ENCODE measurements at regions not wholly inside any gene's neighbourhood (a gene's known extent, or its start where the extent isn't known, plus 50 kb on each side); places are given as distances from the start of the nearest gene placed in this dataset.
A peak's percentile ranks its signal among the peaks of the same experiment; 100 is the strongest.

DNA sequence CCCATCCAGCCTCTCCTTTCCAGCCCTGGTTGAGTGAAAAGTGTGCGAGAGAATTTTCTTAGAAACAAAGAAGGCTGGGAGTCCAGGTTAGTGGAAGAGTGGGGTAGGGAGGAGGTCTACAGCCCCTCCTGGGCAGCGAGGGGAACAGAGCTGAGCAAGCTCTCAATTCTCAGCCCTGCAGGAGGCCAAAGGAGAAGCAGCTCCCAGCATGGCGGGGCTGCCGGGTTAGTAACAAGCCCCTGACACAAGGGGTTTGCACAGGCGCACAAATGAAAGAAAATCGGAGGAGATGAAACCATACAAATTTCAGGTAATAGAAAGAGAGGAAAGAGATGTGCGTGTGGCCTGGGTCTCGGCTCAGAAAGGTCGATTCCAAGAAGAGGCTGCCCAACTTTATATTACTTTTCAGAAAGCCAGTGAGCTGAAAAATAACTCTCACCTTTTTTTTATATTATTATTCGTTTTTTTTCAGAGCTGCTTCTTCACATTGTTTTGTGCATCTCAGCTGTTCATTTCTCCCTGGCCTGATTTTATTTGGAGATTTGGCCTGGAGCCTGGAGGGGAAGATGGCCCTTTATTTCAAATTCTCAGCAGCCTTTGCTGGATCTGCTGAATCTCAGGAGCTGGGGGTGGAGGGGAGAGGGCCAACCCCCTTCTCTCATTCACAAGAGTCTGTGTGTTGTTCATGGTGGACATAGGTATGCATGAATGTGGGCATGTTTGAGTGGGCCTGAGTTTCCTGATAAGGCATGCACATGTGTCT is 583.2 kb downstream of the BUD13 start:
- peak overlapping the region; percentile 56 for H3K27ac Mint-ChIP-seq
- DNase-seq (ENCODE audit: low spot score in 2 of 2, unreplicated experiment in 2 of 2), result no peak
- H3K27me3 Mint-ChIP-seq (ENCODE audit: low read depth), result no peaks in the 10 kb centered on the region
- H3K36me3 Mint-ChIP-seq, result no peaks in the 10 kb centered on the region
- TF ChIP-seq, protein P1, sequence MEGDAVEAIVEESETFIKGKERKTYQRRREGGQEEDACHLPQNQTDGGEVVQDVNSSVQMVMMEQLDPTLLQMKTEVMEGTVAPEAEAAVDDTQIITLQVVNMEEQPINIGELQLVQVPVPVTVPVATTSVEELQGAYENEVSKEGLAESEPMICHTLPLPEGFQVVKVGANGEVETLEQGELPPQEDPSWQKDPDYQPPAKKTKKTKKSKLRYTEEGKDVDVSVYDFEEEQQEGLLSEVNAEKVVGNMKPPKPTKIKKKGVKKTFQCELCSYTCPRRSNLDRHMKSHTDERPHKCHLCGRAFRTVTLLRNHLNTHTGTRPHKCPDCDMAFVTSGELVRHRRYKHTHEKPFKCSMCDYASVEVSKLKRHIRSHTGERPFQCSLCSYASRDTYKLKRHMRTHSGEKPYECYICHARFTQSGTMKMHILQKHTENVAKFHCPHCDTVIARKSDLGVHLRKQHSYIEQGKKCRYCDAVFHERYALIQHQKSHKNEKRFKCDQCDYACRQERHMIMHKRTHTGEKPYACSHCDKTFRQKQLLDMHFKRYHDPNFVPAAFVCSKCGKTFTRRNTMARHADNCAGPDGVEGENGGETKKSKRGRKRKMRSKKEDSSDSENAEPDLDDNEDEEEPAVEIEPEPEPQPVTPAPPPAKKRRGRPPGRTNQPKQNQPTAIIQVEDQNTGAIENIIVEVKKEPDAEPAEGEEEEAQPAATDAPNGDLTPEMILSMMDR (IDR thresholded peaks at IDR 0.05; ENCODE audit: unreplicated experiment), result no peak
- H3K4me3 Mint-ChIP-seq, result no peak overlapping the region
- H3K9me3 Mint-ChIP-seq, result no peaks in the 10 kb centered on the region
- H3K4me1 Mint-ChIP-seq, result peaks cover 30% of the 10 kb centered on the region

DNA sequence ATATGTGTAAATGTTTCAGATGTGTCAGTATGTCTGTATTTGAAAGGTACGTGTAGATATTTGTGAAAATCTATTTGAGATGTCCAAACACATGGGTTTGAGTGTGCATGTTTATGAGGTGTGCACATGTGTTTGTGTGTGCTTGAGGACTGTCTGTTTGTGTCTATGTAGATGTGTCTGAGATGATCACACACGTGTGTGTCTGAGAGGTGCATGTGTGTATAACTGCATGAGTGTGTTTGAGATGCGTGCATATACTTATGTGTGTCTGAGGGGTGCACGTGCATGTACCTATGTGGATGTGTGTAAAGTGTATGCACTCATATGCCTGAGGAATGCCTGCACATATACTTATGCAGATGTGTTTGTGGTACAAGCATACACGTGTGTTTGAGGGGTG is 584.4 kb downstream of the BUD13 start:
- TF ChIP-seq, protein P1 (IDR thresholded peaks at IDR 0.05; ENCODE audit: unreplicated experiment), result no peak
- peaks cover 26% of the 10 kb centered on the region for H3K4me1 Mint-ChIP-seq
- no peak overlapping the region for H3K27ac Mint-ChIP-seq
- no peak overlapping the region for H3K4me3 Mint-ChIP-seq
- H3K36me3 Mint-ChIP-seq, result no peaks in the 10 kb centered on the region
- H3K27me3 Mint-ChIP-seq (ENCODE audit: low read depth), result no peaks in the 10 kb centered on the region
- H3K9me3 Mint-ChIP-seq, result no peaks in the 10 kb centered on the region
- DNase-seq (ENCODE audit: low spot score in 2 of 2, unreplicated experiment in 2 of 2), result no peak

DNA sequence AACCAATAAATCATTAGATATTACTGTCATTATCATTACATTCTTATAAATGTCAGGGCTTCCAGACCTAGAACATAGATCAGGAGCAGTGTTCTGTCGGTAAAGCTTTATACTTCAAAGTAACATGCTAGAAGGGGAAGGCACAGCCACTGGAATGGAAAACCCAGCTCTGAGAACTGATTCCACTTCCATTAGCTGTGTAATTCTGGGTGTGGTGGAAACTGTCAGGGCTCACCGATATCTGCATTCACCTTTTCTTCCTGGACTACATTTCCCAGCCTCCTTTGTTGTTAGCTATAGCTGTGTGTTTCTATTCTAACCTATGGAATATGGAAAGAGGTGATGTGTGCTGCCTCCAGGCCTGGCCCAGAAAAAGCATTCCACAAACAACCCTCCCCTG is 585.8 kb downstream of the BUD13 start:
- H3K27me3 Mint-ChIP-seq (ENCODE audit: low read depth), result no peaks in the 10 kb centered on the region
- H3K4me3 Mint-ChIP-seq, result no peak overlapping the region
- DNase-seq (ENCODE audit: low spot score in 2 of 2, unreplicated experiment in 2 of 2), result no peak
- H3K36me3 Mint-ChIP-seq, result no peaks in the 10 kb centered on the region
- TF ChIP-seq, protein P1 (IDR thresholded peaks at IDR 0.05; ENCODE audit: unreplicated experiment), result no peak
- H3K4me1 Mint-ChIP-seq, result peaks cover 27% of the 10 kb centered on the region
- no peaks in the 10 kb centered on the region for H3K9me3 Mint-ChIP-seq
- peak overlapping the region; percentile 19 for H3K27ac Mint-ChIP-seq

DNA sequence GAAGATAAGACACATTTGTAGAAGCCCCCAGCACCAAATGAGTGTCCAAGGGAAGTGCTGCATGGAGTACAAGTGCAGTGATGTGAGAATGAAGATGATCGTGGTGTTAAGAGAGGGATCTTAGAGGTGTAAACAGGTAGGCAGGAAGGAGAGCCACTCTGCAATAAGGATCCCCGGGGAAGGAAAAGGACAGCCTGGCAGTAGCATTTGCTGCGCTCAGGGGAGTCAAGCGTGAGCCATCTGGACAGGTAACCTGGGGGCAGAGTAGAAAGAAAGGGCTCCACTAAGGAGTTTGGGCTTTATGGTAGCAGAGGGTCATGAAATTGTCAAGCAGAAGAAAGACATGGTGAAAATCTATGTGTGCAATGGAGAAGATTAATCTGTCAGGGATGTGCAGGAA is 587.2 kb downstream of the BUD13 start:
- Mint-ChIP-seq H3K4me1 (peaks cover 32% of the 10 kb centered on the region), H3K27ac (no peak overlapping the region), H3K27me3 (ENCODE audit: low read depth) (no peaks in the 10 kb centered on the region), H3K36me3 (no peaks in the 10 kb centered on the region), H3K9me3 (no peaks in the 10 kb centered on the region), H3K4me3 (no peak overlapping the region)
- DNase-seq (ENCODE audit: low spot score in 2 of 2, unreplicated experiment in 2 of 2), result no peak
- TF ChIP-seq, protein P1 (IDR thresholded peaks at IDR 0.05; ENCODE audit: unreplicated experiment), result no peak

DNA sequence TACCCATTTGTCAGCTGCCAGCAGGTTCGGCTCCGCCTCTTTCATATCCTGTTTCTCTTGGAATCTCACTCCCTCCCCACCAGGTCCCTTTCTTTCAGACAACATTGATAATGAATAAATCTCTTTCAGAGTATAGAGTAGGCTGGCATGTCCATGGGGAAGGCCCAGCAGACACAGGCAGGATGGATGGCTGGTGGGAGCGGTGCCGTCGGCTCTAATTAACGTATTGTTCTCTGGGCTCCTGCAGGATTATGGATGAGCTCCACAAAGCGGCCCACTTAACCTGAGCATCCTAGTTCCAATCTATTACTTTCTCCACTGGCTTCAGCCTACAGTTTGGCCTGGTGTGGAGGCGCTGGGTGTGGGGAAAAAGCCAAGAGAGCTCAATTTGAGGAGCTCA is 588.0 kb downstream of the BUD13 start:
- no peak for DNase-seq (ENCODE audit: low spot score in 2 of 2, unreplicated experiment in 2 of 2)
- Mint-ChIP-seq H3K4me3 (no peak overlapping the region), H3K9me3 (no peaks in the 10 kb centered on the region), H3K27me3 (ENCODE audit: low read depth) (no peaks in the 10 kb centered on the region), H3K4me1 (peaks cover 31% of the 10 kb centered on the region), H3K36me3 (no peaks in the 10 kb centered on the region), H3K27ac (no peak overlapping the region)
- TF ChIP-seq, protein P1 (IDR thresholded peaks at IDR 0.05; ENCODE audit: unreplicated experiment), result no peak

Data from mesothelial cell of epicardium (in vitro differentiated cells).